VCaP (cell line): ENCODE measurements at regions not wholly inside any gene's neighbourhood (a gene's known extent, or its start where the extent isn't known, plus 50 kb on each side); places are given as distances from the start of the nearest gene placed in this dataset.

ENCODE experiments used
- H3K27ac ChIP-seq: fragments of 450-650 bp; 2 replicates; pipeline ENCODE4 v1.5.1; 2017
- TF ChIP-seq, protein P1 (sequence below): fragments of 450-650 bp; conservative IDR thresholded peaks from 2 replicates; pipeline ENCODE4 v1.5.1; 2017; ENCODE audit warnings: mild to moderate bottlenecking, moderate library complexity

DNA sequence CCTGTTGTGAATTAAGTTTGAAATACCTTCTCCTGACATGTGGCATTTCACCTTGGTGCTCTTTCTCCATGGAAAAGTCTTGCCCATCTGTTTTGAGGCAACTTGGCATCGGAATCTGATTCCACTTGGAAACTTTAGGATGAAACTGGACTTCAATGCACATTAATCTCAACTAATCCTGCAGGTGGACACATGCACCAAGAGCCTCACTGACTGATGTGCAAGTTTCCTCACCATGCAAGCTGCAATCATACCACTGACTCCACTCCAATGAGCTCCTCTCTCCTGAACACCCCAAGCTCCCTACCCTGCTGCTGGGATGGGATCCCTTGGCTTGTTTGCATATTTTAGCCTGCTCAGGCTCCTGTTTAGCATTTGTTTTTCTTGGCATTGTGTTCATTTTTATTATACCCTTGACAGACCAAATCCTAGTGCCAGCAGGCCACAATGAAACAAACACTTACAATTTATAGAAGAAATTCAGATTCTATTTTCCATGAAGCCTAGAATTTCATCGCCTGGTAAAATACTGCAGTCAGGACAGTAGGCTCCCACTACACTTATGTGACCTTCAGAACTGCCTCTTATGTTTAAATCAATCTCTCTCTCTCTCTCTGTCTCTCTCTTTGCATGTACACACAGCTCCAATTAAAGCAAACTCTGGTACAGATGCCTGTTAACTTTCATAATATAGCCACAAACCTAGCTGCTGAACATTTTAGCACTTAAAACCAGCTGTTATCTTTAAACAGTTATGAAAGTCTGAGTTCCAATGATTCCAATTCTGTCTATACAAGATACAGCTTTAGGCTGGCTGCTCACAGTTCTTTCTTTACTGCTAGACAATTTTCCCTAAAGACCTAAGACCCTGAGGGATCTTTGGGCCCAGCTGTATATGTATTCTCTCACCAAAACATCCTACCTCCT is 141.5 kb downstream of the OSR1 start:
- TF ChIP-seq, protein P1, sequence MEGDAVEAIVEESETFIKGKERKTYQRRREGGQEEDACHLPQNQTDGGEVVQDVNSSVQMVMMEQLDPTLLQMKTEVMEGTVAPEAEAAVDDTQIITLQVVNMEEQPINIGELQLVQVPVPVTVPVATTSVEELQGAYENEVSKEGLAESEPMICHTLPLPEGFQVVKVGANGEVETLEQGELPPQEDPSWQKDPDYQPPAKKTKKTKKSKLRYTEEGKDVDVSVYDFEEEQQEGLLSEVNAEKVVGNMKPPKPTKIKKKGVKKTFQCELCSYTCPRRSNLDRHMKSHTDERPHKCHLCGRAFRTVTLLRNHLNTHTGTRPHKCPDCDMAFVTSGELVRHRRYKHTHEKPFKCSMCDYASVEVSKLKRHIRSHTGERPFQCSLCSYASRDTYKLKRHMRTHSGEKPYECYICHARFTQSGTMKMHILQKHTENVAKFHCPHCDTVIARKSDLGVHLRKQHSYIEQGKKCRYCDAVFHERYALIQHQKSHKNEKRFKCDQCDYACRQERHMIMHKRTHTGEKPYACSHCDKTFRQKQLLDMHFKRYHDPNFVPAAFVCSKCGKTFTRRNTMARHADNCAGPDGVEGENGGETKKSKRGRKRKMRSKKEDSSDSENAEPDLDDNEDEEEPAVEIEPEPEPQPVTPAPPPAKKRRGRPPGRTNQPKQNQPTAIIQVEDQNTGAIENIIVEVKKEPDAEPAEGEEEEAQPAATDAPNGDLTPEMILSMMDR: no peak
- peak overlapping the region; percentile 5; the same call in 1 of the 2 replicates for H3K27ac ChIP-seq

DNA sequence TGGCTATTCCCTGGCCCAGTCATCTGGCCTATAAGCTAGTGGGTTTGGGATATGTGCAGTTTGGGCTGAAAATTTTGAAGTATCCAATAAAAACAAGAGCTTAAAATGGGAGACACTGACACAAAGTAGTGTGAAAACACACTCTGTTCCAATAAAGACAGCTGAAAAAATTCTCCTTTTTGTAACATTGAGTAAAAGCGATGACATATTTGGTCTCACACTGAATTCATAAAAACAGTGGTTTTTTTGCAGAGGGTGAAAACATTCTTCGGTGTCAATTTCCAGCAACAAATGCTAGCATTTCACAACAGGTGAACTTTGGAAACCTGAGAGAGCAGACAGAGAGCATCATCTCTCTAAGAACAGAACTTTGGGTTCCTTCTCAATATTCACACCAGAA is 142.2 kb downstream of the OSR1 start:
- TF ChIP-seq, protein P1: no peak

DNA sequence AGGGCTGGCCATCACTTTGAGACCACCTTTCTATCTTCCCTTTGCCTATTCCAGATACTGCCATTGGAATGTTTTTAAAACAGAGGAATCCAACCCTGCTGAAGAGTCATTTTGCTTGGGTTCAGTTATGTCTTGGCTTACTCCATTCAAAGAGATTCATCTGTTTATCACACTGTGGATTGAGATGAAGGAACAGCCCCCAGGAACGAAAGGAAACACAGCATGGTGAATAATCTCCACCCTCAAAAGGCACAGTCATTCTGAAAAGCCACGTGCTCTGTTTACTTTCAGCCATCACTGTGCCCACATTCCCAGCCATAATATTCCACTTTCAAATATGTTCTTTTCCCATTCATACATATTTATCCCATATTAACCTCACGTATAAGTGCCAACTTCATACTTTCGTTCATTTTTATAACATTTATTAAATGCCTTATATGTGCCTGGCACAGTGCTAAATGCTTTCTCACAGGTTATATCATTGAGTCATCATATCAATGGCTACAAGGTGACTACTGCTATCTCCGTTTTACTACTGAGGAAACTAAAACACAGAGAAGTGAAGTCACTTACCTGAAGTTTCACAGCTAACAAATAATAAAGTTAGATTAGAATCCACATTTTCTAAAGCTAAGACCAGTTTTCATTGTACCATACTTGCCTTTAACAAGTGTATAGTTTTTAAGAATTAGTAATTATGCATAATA is 143.6 kb downstream of the OSR1 start:
- no peak overlapping the region for H3K27ac ChIP-seq
- TF ChIP-seq, protein P1: no peak

More for the DNA sequence above, 142.2 kb downstream of the OSR1 start:
- no peak overlapping the region for H3K27ac ChIP-seq

DNA sequence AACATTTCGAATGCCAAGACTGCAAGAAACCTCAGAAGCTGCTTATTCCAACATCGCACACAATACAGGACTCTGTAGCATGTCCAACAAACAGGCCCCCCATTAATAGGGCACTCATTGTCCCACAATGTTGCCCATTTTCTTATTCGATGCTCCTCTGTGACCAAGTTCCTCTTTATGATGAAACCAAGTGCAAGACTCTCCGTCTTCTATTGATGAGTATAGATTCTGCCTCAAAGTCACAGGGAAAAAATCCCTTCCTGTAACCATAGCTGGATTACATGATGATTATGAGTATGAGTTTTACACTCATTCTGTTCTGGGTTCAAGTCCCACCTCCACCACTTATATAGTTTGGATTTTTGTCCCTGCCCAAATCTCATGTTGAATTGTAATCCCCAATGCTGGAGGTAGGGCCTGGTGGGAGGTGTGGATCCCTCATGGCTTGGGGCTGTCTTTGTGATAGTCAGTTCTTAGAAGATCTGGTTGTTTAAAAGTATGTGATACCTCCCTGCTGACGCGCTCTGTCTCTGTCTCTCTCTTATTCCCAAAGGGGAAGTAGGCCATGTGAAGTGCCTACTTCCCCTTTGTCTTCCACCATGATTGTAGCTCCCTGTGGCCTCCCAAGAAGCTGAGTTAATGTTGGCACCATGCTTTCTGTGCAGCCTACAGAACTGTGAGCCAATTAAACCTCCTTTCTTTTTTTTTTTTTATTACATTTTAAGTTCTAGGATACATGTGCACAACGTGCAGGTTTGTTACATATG is 148.7 kb downstream of the OSR1 start:
- H3K27ac ChIP-seq: no peak overlapping the region
- TF ChIP-seq, protein P1: no peak

DNA sequence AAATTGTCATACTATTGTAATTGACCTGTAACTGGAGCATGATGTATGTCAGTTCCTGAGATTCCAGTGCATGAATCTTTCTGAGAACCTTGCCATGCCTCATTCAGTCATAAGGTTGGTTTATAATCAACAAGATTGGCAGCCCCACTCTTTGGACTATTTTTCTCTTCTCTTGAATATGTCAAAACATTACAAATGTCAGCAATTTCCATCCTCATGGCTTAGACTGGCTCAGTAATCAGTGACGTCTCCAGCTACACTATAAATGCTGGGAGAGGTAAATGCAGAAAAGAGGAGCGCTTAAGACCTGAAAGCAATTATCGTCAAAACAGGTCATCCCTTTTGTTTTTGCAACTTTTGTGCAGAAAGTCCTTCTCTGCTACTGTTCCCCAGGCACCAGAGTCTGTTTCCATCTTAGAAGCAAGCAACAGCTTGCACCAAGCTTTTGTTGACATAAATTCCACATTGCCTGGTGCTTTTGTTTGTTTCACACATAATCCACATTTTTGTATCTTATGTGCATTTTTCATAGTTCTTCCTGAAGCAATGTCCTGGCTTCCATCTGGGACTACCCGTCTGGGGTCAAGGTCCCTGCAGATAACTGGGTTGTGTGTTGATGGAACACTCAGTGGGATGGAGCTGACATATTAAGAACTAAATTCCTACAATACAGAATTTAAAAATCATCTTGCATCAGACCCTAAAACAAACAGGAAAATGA is 149.8 kb downstream of the OSR1 start:
- no peak overlapping the region for H3K27ac ChIP-seq
- TF ChIP-seq, protein P1: no peak

DNA sequence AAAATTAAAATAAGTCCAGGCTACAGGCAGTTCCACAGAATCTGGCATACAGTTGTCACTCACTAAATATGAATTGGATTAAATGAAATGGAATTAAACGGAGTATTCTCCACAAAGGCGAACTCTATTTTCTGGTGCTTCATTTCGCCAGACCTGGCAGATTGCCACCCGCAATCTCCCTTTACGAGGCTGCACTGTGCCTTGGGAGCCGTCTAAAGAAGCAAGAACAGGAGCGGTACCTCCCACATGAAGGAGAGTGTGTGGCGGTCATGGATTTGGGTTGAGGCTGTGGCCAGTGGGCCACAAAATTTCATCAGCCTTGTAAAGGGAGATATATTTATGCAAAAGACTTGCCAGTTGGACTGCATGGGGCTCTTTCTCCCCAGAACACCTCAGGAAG is 151.0 kb downstream of the OSR1 start:
- peak overlapping the region; percentile 31; the same call in 1 of the 2 replicates for H3K27ac ChIP-seq
- TF ChIP-seq, protein P1: no peak
